Pancreas (tissue), 10 donors: ENCODE measurements at regions not wholly inside any gene's neighbourhood (a gene's known extent, or its start where the extent isn't known, plus 50 kb on each side); places are given as distances from the start of the nearest gene placed in this dataset.
"Not testable (repeated sequence)": the region's sequence is repeated elsewhere in the genome, so short reads cannot be mapped to it uniquely, and the experiment has no call there.

Experiments
- ATAC-seq, 4 donors: fragments of 200-7000 bp; cut with Tn5 transposase; one replicate each; pipeline versions ENCODE4 v1.8.0 to v1.9.1; 2020; ENCODE audit warnings: mild to moderate bottlenecking in 4 of 4, moderate library complexity in 4 of 4
- DNase-seq, 6 donors: peaks; one replicate each; pipeline ENCODE4 v3.0.0-alpha.2; 2020
- FAIRE-seq: peaks from 2 replicates; lab custom pipeline; 2012; peaks lifted over from hg19 to GRCh38; lab: Jason Lieb, UNC
- H3K27ac ChIP-seq, 4 donors: fragments of 200-600 bp; sonication (generic); 1 replicate in 3 of 4; 2 replicates in 1 of 4; pipeline versions ENCODE4 v1.5.0 to v1.8.0; 2020
- H3K27me3 ChIP-seq, 4 donors: fragments of 200-600 bp; one replicate each; pipeline ENCODE4 v1.8.0; 2021
- H3K36me3 ChIP-seq, 3 donors: fragments of 200-600 bp; sonication (generic) in 1 of 3; one replicate each; pipeline versions ENCODE4 v1.5.0 to v1.8.0; 2020 to 2021
- H3K4me1 ChIP-seq, 3 donors: fragments of 200-600 bp; one replicate each; pipeline ENCODE4 v1.8.0; 2021
- H3K4me3 ChIP-seq, 4 donors: fragments of 200-600 bp; sonication (generic) in 2 of 4; one replicate each; pipeline versions ENCODE4 v1.5.0 to v1.8.0; 2020 to 2021
- H3K9me3 ChIP-seq, 4 donors: fragments of 200-600 bp; one replicate each; pipeline ENCODE4 v1.8.0; 2021
- WGBS, 2 donors: extraction: QIAGEN DNeasy Blood & Tissue Kit; methylation state at CpG; one replicate each; pipeline ENCODE4 v1.1.7; 2013; 5-methylcytosine and 5-hydroxymethylcytosine counted together
- intact Hi-C, 3 donors: fragments of 100-400 bp; cut with DNase I; formaldehyde crosslinking; loops; one replicate each; pipeline versions ENCODE4 v1.11.1 to v1.14.2; 2022
- donor health status: healthy with polysubstance abuse.
- donor health status: DM: no; HTN: no; CAD: no; lungs with moderate emphysema.
- donor health status: DM: no; HTN: no; CAD: no.
- donor health status: control.
- donor health status: control.
- donor health status: Bipolar disorder and iron deficiency.
- donor health status: DM: yes; HTN: yes; CAD: no.
- donor health status: DM: no; HTN: no; CAD: no.
- donor health status: DM: no; HTN: no; CAD: no.
- donor health status: DM: yes; HTN: yes; CAD: no.

DNA sequence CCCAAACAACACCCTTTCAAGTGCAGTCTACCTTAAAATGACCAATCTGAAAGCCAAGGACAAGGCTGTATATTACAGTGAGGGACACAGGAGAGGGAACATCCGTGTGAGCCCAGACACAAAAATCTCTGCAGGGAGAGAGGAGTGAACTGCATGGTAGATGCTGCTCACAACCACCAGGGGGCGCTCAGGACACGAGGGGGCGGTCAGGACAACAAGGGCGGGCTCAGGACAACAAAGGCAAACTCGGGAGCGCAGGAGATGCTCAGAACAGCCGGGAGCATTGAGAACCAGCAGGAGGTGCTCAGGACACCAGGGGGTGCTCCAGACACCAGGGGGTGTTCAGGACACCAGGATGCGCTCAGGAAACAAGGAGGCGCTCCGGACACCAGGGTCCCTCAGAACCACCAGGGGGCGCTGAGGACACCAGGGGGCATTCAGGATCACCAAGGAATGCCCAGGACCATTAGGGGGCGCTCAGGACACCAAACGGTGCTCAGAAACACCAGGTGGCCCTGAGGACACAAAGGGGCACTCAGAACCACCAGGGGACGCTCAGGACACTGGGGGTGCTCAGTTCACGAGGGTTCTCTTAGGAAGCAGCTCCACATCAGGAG lies 357.0 kb downstream of the TP53TG3F start:
- H3K4me1 ChIP-seq, H3K27me3 ChIP-seq, H3K27ac ChIP-seq, FAIRE-seq, ATAC-seq, intact Hi-C loops, H3K36me3 ChIP-seq, H3K4me3 ChIP-seq, DNase-seq, H3K9me3 ChIP-seq: not testable (repeated sequence)
- WGBS, 2 donors: no CpG with 5 or more reads among the region's 16 CpGs

DNA sequence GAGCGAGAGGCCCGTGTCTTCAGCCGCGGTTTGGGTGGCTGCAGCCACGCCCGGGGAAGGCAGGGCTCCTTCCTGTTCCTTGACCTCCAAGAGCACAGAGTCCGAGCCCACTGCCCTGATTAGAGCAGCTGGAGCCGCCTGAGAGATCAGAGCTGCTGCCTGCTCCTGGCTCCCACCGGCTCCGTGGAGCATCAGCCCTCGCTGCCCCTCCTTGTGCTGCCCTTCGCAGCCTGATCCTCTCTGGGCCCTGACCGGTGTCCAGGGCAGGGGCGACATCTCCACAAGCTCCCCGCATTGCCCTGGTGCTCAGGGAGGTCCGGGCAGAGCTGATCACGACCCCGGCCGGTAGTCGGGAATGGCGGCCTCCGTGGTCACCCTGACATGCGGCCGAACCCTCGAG lies 365.3 kb downstream of the TP53TG3F start:
- peak in 2 of 6 donors; percentile 33 to 45 for DNase-seq
- H3K4me3 ChIP-seq, H3K27ac ChIP-seq, H3K9me3 ChIP-seq, H3K36me3 ChIP-seq, ATAC-seq, H3K4me1 ChIP-seq, H3K27me3 ChIP-seq, FAIRE-seq, intact Hi-C loops: not testable (repeated sequence)
- WGBS, 2 donors: 72 to 75% methylated on average over 9 to 18 of the region's 25 CpGs

DNA sequence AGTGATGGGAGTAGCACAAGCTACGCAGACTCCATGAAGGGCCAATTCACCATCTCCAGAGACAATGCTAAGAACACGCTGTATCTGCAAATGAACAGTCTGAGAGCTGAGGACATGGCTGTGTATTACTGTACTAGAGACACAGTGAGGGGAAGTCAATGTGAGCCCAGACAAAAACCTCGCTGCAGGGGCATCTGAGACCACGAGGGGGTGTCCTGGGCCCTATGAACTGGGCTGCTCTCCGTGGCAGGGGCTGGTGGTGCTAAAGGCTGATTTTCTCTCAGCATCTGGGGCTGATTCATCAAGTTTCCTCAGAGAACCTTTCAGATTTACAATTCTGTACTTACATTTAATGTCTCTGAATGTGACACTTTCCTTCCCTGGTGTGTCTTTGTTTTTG lies 368.1 kb downstream of the TP53TG3F start:
- H3K4me1 ChIP-seq, DNase-seq, ATAC-seq, H3K9me3 ChIP-seq, H3K36me3 ChIP-seq, H3K27ac ChIP-seq, intact Hi-C loops, FAIRE-seq, H3K27me3 ChIP-seq, H3K4me3 ChIP-seq: not testable (repeated sequence)
- 33 to 54% methylated on average over 2 of the region's 5 CpGs for WGBS, 2 donors

- DNase-seq, FAIRE-seq, ATAC-seq, H3K4me3 ChIP-seq, H3K9me3 ChIP-seq, H3K36me3 ChIP-seq, H3K4me1 ChIP-seq, H3K27ac ChIP-seq, intact Hi-C loops, H3K27me3 ChIP-seq: not testable (repeated sequence)
- WGBS, 2 donors: no CpG with 5 or more reads among the region's 3 CpGs
These were observed 379.7 kb downstream of the TP53TG3F start for GRCh38 chr16:33839157-33839556.

- H3K36me3 ChIP-seq, H3K9me3 ChIP-seq, H3K27me3 ChIP-seq, H3K27ac ChIP-seq, intact Hi-C loops, H3K4me3 ChIP-seq, FAIRE-seq, H3K4me1 ChIP-seq: not testable (repeated sequence)
- peak in 1 of 4 donors; percentile 63 for ATAC-seq
- WGBS, 2 donors: 19 to 27% methylated on average over 6 to 8 of the region's 10 CpGs
- peak; percentile 3 to 76 (median 25) for DNase-seq
These were observed 385.1 kb downstream of the TP53TG3F start for GRCh38 chr16:33844533-33844932.
